H54 (cell line): ENCODE measurements at regions not wholly inside any gene's neighbourhood (a gene's known extent, or its start where the extent isn't known, plus 50 kb on each side); places are given as distances from the start of the nearest gene placed in this dataset.

Source experiments
- DNase-seq: peaks from one replicate; pipeline ENCODE4 v3.0.0; 2011; ENCODE audit warnings: low spot score, mixed read lengths; ENCODE audit not compliant: insufficient read length
- FAIRE-seq: peaks from 3 replicates; lab custom pipeline; 2011; peaks lifted over from hg19 to GRCh38; lab: Jason Lieb, UNC
- POLR2A ChIP-seq: IDR thresholded peaks from 2 replicates; pipeline ENCODE4 v1.6.1; 2011; ENCODE audit warnings: low read depth, mild to moderate bottlenecking, low read length

GRCh38 chr15:46652266-46652665, 1017.4 kb downstream of the SQOR start:
- no peak for TF ChIP-seq POLR2A
- no peak for DNase-seq
- no peak for FAIRE-seq

GRCh38 chr15:46654993-46655392, 1020.2 kb downstream of the SQOR start:
- DNase-seq, result no peak
- TF ChIP-seq POLR2A, result no peak
- no peak for FAIRE-seq

GRCh38 chr15:46660096-46660842, 1025.4 kb downstream of the SQOR start:
- FAIRE-seq, result no peak

GRCh38 chr15:46670258-46670657, 1035.4 kb downstream of the SQOR start:
- TF ChIP-seq POLR2A, result no peak
- DNase-seq (no peak), FAIRE-seq (no peak)

More at GRCh38 chr15:46660096-46660842, 1025.4 kb downstream of the SQOR start:
- no peak for DNase-seq
- no peak for TF ChIP-seq POLR2A

- no peak for TF ChIP-seq POLR2A
- FAIRE-seq (no peak), DNase-seq (no peak)
Measured at GRCh38 chr15:46671336-46671735, 1036.5 kb downstream of the SQOR start.

- TF ChIP-seq POLR2A, result no peak
- DNase-seq, result no peak
- FAIRE-seq, result no peak
Measured at GRCh38 chr15:46672041-46672440, 1037.2 kb downstream of the SQOR start.

GRCh38 chr15:46676233-46677206, 1040.8 kb upstream of the SEMA6D start:
- DNase-seq (no peak), FAIRE-seq (no peak)
- TF ChIP-seq POLR2A, result no peak

GRCh38 chr15:46677491-46677890, 1039.8 kb upstream of the SEMA6D start:
- no peak for TF ChIP-seq POLR2A
- FAIRE-seq, result no peak

GRCh38 chr15:46681901-46682300, 1035.4 kb upstream of the SEMA6D start:
- no peak for FAIRE-seq
- no peak for DNase-seq
- TF ChIP-seq POLR2A, result no peak

More at GRCh38 chr15:46677491-46677890, 1039.8 kb upstream of the SEMA6D start:
- DNase-seq, result no peak

GRCh38 chr15:46682969-46683791, 1034.1 kb upstream of the SEMA6D start:
- DNase-seq (no peak), FAIRE-seq (no peak)

GRCh38 chr15:46685096-46685495, 1032.2 kb upstream of the SEMA6D start:
- no peak for TF ChIP-seq POLR2A
- FAIRE-seq, result no peak
- DNase-seq, result no peak

More at GRCh38 chr15:46682969-46683791, 1034.1 kb upstream of the SEMA6D start:
- TF ChIP-seq POLR2A, result no peak

GRCh38 chr15:46685681-46686080, 1031.6 kb upstream of the SEMA6D start:
- no peak for DNase-seq
- FAIRE-seq, result no peak
- TF ChIP-seq POLR2A, result no peak

- no peak for DNase-seq
- FAIRE-seq, result no peak
- TF ChIP-seq POLR2A, result no peak
Measured at GRCh38 chr15:46696281-46696680, 1021.0 kb upstream of the SEMA6D start.
